ENCODE measurements at regions not wholly inside any gene's neighbourhood (a gene's known extent, or its start where the extent isn't known, plus 50 kb on each side); places are given as distances from the start of the nearest gene placed in this dataset.

- H3K4me3 ChIP-seq (replicated peaks in 1 of 2; ENCODE audit: low read depth in 2 of 2, low read length in 2 of 2) = no peak overlapping the region
- TF ChIP-seq, protein P1, sequence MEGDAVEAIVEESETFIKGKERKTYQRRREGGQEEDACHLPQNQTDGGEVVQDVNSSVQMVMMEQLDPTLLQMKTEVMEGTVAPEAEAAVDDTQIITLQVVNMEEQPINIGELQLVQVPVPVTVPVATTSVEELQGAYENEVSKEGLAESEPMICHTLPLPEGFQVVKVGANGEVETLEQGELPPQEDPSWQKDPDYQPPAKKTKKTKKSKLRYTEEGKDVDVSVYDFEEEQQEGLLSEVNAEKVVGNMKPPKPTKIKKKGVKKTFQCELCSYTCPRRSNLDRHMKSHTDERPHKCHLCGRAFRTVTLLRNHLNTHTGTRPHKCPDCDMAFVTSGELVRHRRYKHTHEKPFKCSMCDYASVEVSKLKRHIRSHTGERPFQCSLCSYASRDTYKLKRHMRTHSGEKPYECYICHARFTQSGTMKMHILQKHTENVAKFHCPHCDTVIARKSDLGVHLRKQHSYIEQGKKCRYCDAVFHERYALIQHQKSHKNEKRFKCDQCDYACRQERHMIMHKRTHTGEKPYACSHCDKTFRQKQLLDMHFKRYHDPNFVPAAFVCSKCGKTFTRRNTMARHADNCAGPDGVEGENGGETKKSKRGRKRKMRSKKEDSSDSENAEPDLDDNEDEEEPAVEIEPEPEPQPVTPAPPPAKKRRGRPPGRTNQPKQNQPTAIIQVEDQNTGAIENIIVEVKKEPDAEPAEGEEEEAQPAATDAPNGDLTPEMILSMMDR (IDR thresholded peaks at IDR 0.05; ENCODE audit: low read depth, low read length) = no peak
- no peak for DNase-seq (ENCODE audit: low read depth in 2 of 2)
Observed at GRCh38 chr14:39851202-39851601, 419.0 kb upstream of the FBXO33 start.

GRCh38 chr14:39847852-39848251 is 415.6 kb upstream of the FBXO33 start:
- no peak for DNase-seq (ENCODE audit: low read depth in 2 of 2)
- no peak overlapping the region for H3K4me3 ChIP-seq (replicated peaks in 1 of 2; ENCODE audit: low read depth in 2 of 2, low read length in 2 of 2)
- TF ChIP-seq, protein P1 (IDR thresholded peaks at IDR 0.05; ENCODE audit: low read depth, low read length) = no peak

DNA sequence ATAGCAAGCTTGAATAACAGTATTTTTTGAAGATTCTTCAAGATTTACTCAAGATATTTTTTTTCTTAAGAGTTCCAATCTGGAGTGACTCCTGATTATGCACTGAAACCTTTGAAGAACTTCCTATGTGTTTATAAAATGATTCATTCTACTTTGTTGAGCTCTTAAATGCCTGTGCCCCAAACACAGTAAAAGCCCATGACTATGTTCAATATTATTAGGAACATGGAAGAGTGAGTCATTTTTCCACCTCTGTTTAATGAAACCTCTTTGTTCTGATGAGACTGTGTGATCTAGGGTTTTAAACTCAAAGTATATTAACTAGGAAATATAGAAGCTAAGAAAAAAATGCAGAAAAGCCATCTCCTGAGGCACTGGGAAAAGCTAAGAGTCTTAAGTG is 415.0 kb upstream of the FBXO33 start:
- no peak overlapping the region for H3K4me3 ChIP-seq (replicated peaks in 1 of 2; ENCODE audit: low read depth in 2 of 2, low read length in 2 of 2)
- TF ChIP-seq, protein P1 (IDR thresholded peaks at IDR 0.05; ENCODE audit: low read depth, low read length) = no peak
- DNase-seq (ENCODE audit: low read depth in 2 of 2) = no peak

DNA sequence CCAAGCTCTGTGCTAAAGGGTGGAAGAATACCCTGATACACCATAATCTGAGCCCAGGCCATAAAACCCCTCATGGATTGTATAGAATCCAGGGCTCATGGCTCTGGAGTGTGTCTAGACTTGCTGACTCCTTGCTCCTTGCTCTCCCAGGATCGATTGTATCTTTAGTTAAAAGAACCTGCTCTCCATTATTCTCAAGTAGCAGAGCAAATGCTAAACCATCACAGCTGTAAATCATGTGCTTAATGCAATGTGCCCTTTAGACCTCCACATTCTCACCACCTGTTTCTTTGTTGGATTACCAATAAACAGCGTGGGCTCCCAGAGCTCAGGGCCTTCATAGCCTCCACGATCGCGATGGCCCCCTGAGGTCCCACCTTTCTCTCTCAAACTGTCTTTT is 411.6 kb upstream of the FBXO33 start:
- DNase-seq (ENCODE audit: low read depth in 2 of 2) = no peak
- no peak overlapping the region for H3K4me3 ChIP-seq (replicated peaks in 1 of 2; ENCODE audit: low read depth in 2 of 2, low read length in 2 of 2)
- TF ChIP-seq, protein P1 (IDR thresholded peaks at IDR 0.05; ENCODE audit: low read depth, low read length) = no peak

GRCh38 chr14:39841088-39841487 is 408.9 kb upstream of the FBXO33 start:
- peak in 1 of 2 donors; percentile 1 for DNase-seq (ENCODE audit: low read depth in 2 of 2)
- no peak overlapping the region for H3K4me3 ChIP-seq (replicated peaks in 1 of 2; ENCODE audit: low read depth in 2 of 2, low read length in 2 of 2)
- TF ChIP-seq, protein P1 (IDR thresholded peaks at IDR 0.05; ENCODE audit: low read depth, low read length) = no peak

- no peak overlapping the region for H3K4me3 ChIP-seq (replicated peaks in 1 of 2; ENCODE audit: low read depth in 2 of 2, low read length in 2 of 2)
- TF ChIP-seq, protein P1 (IDR thresholded peaks at IDR 0.05; ENCODE audit: low read depth, low read length) = no peak
- no peak for DNase-seq (ENCODE audit: low read depth in 2 of 2)
Observed at GRCh38 chr14:39827901-39828655, 395.8 kb upstream of the FBXO33 start.

Measured in cardiac fibroblast (primary cell).